Caki2 (cell line): ENCODE measurements at regions not wholly inside any gene's neighbourhood (a gene's known extent, or its start where the extent isn't known, plus 50 kb on each side); places are given as distances from the start of the nearest gene placed in this dataset.

Experiments
- DNase-seq: peaks from one replicate; pipeline ENCODE4 v3.0.0-alpha.2; 2015; ENCODE audit warnings: low read depth
- in situ Hi-C: cut with HindIII; loops from 2 replicates; pipeline ENCODE4 v1.10.0; 2016; ENCODE audit warnings: low sequenced_read_pairs, low pct_unique_long_range_greater_than_20kb, mixed read lengths

DNA sequence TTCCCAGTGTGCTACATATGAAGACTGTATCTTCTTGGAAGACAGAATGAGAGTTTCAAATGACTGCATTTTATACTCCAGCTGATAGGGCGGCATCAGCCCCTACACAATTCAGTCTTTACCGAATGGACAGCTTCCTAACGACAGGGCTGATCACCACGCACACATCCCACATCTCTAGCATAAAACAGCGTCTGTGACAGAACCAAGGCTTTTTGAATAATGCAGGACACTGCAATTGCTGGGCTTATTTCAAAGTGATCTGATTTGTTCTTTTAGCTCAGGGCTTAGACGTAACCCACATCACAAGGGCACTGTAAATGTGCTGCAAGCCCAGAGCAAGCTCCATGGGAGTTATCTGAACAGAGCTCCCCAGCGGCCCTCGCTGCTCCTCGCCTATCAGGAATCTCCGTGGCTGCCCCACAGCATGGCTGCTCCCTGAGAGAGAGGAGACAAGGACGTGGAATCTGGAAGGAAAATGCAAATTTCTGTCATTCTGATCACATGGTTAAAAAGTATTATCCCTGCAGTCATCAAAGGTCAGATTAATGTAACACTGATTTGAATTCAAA, 158.5 kb upstream of the ALKAL2 start:
- no peak for DNase-seq
- in situ Hi-C loops: no loop called here

- in situ Hi-C loops: no loop called here
- DNase-seq: no peak
Observed at GRCh38 chr2:445896-446295, 158.0 kb upstream of the ALKAL2 start.

- in situ Hi-C loops: no loop called here
- no peak for DNase-seq
Observed at GRCh38 chr2:444937-445884, 157.3 kb upstream of the ALKAL2 start.

GRCh38 chr2:443741-444140, 155.8 kb upstream of the ALKAL2 start:
- DNase-seq: no peak
- in situ Hi-C loops: no loop called here

GRCh38 chr2:443216-443615, 155.3 kb upstream of the ALKAL2 start:
- no peak for DNase-seq
- in situ Hi-C loops: no loop called here

- DNase-seq: no peak
Observed at GRCh38 chr2:441258-442022, 153.5 kb upstream of the ALKAL2 start.

GRCh38 chr2:440403-440740, 152.5 kb upstream of the ALKAL2 start:
- in situ Hi-C loops: no loop called here
- no peak for DNase-seq

More at GRCh38 chr2:441258-442022, 153.5 kb upstream of the ALKAL2 start:
- in situ Hi-C loops: no loop called here

DNA sequence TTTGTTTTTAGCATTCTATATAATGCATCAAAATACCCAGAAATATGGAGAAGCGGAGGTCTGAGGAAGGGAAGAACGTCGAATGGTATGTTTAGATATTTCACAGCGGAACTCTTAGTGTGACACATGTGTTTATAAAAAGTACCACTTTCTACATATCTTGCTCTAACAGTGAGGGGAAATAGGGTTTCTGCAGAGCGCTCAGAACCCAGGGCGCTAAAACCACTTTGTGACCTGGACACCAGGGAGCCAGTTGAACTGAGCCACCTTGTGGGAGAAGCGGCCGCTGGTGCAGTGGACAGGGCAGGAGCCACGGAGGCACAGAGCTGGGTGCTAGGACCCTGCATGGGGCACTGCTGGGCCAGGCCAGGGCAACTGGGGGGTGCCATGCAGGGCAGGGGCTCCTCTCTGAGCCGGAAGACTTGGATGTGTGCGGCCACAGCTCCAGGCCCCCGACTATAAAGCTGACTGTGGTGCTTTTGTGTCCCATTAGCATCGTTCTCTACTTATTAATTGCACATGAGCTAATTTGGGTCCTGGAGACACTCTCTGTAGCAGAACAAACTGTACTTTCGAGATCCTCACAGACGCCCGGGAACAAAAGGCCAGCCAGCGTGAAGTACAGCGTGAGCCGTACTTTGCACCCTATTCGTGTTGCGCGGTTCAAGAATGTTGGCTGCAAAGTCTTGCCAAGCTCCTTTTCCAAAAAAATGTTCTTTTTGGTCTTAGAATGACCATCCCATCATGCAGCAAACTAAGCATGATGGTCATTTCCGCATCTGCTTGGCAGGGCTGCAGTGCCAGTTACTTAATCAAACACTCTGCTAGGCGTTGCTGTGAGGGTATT, 151.9 kb upstream of the ALKAL2 start:
- DNase-seq: no peak
- in situ Hi-C loops: no loop called here

DNA sequence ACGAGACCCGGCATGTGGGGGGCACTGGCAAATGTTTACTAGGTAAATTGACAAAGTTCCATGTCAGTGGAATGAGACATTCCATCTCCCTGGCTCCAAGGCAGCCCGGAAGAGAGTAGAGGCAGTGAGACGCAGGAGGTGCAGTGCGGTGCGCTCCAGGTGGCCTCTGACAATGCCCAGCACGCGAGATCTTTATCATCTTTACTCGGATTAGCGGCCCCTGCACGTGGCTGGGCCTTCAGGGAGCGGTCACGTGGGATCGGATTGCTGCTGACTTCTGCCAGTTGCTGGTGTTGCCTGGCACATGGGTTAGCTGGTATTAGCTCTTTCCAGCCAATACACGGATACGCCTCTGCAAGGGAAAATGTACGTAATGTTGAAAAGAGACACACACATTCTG, 151.2 kb upstream of the ALKAL2 start:
- no peak for DNase-seq
- in situ Hi-C loops: no loop called here

- no peak for DNase-seq
- in situ Hi-C loops: no loop called here
Observed at GRCh38 chr2:437756-438393, 150.0 kb upstream of the ALKAL2 start.

DNA sequence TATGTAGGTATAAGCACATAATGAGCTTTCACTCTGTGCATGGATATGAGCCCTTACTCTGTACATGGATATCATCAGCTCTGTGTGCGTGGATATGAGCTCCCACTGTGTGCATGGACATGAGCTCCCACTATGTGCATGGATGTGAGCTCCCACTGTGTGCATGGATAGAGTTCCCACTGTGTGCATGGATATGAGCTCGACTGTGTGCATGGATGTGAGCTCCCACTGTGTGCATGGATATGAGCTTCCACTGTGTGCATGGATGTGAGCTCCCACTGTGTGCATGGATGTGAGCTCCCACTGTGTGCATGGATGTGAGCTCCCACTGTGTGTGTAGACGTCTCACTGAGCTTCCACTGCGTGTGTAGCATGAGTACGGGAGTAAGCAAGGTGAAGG, 149.3 kb upstream of the ALKAL2 start:
- in situ Hi-C loops: no loop called here
- DNase-seq: no peak

- in situ Hi-C loops: no loop called here
- no peak for DNase-seq
Observed at GRCh38 chr2:436205-436604, 148.3 kb upstream of the ALKAL2 start.

DNA sequence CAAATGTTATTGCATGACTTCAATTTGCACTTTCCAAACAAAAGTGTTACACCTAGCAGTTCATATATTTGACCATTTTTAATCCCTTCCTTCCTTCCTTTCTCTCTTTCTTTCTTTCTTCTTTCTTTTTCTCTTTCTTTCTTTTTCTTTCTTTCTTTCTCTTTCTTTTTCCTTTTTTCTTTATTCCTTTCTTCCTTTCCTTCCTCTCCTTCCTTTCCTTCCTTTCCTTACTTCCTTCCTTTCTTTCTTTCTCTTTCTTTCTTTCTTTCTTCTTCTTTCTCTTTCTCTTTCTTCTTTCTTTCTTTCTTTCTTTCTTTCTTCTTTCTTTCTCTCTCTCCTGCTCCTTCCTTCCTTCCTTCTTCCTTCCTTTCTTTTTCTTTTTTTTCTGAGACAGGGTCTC, 146.7 kb upstream of the ALKAL2 start:
- in situ Hi-C loops: no loop called here
- DNase-seq: no peak

DNA sequence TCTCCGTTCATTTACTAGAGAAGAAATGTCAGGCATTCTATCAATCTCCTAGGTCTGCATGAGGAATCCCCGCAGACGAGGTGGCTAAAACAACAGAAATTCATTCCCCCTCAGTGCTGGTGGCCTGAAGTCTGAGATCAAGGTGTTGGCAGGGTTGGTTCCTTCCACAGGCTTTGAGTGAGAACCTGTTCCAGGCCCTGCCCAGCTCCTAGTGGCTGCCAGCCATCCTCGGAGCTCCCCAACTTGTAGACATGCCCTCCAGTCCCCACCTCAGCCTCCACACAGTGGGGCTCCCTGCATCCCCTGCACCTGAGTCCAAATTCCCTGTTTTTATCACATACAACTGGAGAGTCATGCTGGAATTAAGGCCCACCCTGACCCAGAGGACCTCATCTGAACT, 145.3 kb upstream of the ALKAL2 start:
- in situ Hi-C loops: no loop called here
- DNase-seq: no peak

DNA sequence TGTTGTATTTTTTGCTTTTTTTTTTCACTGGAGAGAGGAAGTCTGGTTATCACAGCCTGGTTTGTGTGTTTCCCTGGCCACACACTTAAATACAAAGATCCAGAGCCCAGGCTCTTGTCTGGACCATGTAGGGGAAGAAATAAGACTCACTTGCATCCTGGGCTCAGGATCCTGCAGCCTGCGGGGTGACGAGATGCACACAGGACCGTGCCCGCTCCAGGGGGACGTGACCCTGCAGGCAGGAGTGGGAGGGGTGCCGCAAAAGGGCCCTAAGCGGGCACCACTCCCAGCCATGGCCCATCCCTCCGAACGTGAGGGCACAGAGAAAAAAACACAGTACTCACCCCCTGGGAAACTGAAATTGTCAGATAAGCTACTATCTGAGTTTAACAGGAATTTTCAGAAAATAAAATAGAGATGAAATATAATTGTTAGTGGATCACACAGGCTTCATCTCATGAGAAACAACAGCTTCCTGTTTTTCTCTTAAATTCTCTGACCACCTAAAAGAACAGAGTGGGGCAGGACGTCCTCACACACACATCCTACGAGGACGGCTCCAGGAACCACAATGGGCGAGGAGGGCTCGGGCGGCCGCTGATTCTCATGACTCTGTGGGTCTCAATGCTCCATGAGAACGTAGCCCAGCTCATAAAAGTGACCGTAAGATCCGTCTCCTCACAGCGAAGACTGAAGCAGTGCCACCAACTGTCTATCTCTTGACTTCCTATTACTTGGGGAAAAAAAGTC, 142.6 kb upstream of the ALKAL2 start:
- in situ Hi-C loops: no loop called here
- DNase-seq: no peak

GRCh38 chr2:429575-430254, 141.8 kb upstream of the ALKAL2 start:
- in situ Hi-C loops: no loop called here
- no peak for DNase-seq

GRCh38 chr2:429142-429541, 141.3 kb upstream of the ALKAL2 start:
- DNase-seq: no peak
- in situ Hi-C loops: no loop called here
